Thyroid gland (tissue), 4 donors: ENCODE measurements at regions not wholly inside any gene's neighbourhood (a gene's known extent, or its start where the extent isn't known, plus 50 kb on each side); places are given as distances from the start of the nearest gene placed in this dataset.

ENCODE experiments used
- POLR2A ChIP-seq, 2 donors: fragments of 450-650 bp; IDR thresholded peaks; one replicate each; pipeline ENCODE4 v1.6.1; 2017; ENCODE audit warnings: antibody characterized with exemption in 2 of 2, mild to moderate bottlenecking in 2 of 2, moderate library complexity in 1 of 2
- TF ChIP-seq, protein P1 (sequence below), 6 experiments: fragments of 200-600 bp in 3 of 6; fragments of 450-650 bp in 3 of 6; sonication (generic) in 3 of 6; IDR thresholded peaks; one replicate each; pipeline ENCODE4 v1.5.1; 2016 to 2019; ENCODE audit warnings: antibody characterized with exemption in 6 of 6, mild to moderate bottlenecking in 2 of 6, inconsistent platforms in 1 of 6, moderate library complexity in 1 of 6

DNA sequence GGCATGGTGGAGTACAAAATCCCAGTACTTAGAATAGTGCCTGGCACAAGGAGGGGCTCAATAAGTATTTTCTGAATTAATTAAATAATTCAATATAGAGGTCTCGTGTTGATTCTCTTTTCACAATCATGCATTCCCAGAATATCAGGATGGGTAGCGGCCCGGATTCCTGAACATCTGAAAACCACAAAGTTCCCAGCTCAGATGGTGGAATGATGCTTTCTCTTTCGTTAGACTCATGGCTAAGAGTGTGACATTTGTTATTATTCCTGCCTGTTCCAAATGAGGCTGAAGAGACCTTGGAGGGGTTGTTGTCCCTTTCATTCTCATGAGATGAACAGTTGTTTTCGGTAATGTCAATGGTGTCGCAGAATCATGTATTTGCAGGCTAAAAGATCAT, 95.4 kb upstream of the LIFR start:
- TF ChIP-seq, protein P1, sequence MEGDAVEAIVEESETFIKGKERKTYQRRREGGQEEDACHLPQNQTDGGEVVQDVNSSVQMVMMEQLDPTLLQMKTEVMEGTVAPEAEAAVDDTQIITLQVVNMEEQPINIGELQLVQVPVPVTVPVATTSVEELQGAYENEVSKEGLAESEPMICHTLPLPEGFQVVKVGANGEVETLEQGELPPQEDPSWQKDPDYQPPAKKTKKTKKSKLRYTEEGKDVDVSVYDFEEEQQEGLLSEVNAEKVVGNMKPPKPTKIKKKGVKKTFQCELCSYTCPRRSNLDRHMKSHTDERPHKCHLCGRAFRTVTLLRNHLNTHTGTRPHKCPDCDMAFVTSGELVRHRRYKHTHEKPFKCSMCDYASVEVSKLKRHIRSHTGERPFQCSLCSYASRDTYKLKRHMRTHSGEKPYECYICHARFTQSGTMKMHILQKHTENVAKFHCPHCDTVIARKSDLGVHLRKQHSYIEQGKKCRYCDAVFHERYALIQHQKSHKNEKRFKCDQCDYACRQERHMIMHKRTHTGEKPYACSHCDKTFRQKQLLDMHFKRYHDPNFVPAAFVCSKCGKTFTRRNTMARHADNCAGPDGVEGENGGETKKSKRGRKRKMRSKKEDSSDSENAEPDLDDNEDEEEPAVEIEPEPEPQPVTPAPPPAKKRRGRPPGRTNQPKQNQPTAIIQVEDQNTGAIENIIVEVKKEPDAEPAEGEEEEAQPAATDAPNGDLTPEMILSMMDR (IDR thresholded peaks at IDR 0.05): no peak
- no peak for TF ChIP-seq POLR2A (IDR thresholded peaks at IDR 0.05)
